ENCODE measurements at regions not wholly inside any gene's neighbourhood (a gene's known extent, or its start where the extent isn't known, plus 50 kb on each side); places are given as distances from the start of the nearest gene placed in this dataset.

GRCh38 chr2:890791-891190 lies 59.9 kb upstream of the SNTG2 start:
- Histone ChIP-seq H2BK5ac (ENCODE audit: low read length) (no peak overlapping the region), H3K4me2 (ENCODE audit: low read length) (no peak overlapping the region), H2AK5ac (ENCODE audit: low read length) (no peak overlapping the region), H3K79me2 (ENCODE audit: control insufficient read depth, insufficient read depth, low read length) (no peaks in the 10 kb centered on the region), H4K8ac (ENCODE audit: low read depth, low read length) (no peak overlapping the region), H3K36me3 (ENCODE audit: control insufficient read depth, insufficient read depth, low read length) (no peaks in the 10 kb centered on the region), H4K5ac (ENCODE audit: low read length) (no peak overlapping the region), H3K23ac (ENCODE audit: low read length) (no peak overlapping the region), H3K27me3 (ENCODE audit: insufficient read depth, low read length, poor library complexity) (no peaks in the 10 kb centered on the region), H3K9ac (ENCODE audit: low read length) (no peak overlapping the region), H3K79me1 (ENCODE audit: low read length) (no peaks in the 10 kb centered on the region), H3K18ac (ENCODE audit: low read length) (no peak overlapping the region), H3K27ac (ENCODE audit: low read depth, low read length) (no peak overlapping the region), H3K4me1 (ENCODE audit: control insufficient read depth, low read depth, low read length) (no peaks in the 10 kb centered on the region), H3K4me3 (ENCODE audit: low read length) (no peak overlapping the region), H3K4ac (ENCODE audit: low read depth, low read length) (no peak overlapping the region), H2BK15ac (replicated peaks; ENCODE audit: low read depth) (no peak overlapping the region), H3K56ac (ENCODE audit: low read length) (no peak overlapping the region), H2BK120ac (ENCODE audit: low read depth, low read length) (no peak overlapping the region)
- no peak for DNase-seq
- no CpG with 5 or more reads among the region's 6 CpGs for WGBS (ENCODE audit: extremely low coverage, insufficient coverage, low lambda C conversion rate)

- no CpG with 5 or more reads among the region's 8 CpGs for whole genome bisulfite sequencing (ENCODE audit: extremely low coverage, insufficient coverage, low lambda C conversion rate)
- H4K8ac ChIP-seq (ENCODE audit: low read depth, low read length) = no peak overlapping the region
These were observed 60.4 kb upstream of the SNTG2 start for GRCh38 chr2:890214-890613.

GRCh38 chr2:888906-889566 lies 61.6 kb upstream of the SNTG2 start:
- H3K4ac ChIP-seq (ENCODE audit: low read depth, low read length) = no peak overlapping the region
- H3K56ac ChIP-seq (ENCODE audit: low read length) = no peak overlapping the region
- no peak overlapping the region for H3K27ac ChIP-seq (ENCODE audit: low read depth, low read length)
- no peak overlapping the region for H2BK15ac ChIP-seq (replicated peaks; ENCODE audit: low read depth)
- no peaks in the 10 kb centered on the region for H3K36me3 ChIP-seq (ENCODE audit: control insufficient read depth, insufficient read depth, low read length)
- no peak overlapping the region for H3K23ac ChIP-seq (ENCODE audit: low read length)
- H3K4me3 ChIP-seq (ENCODE audit: low read length) = no peak overlapping the region
- H3K27me3 ChIP-seq (ENCODE audit: insufficient read depth, low read length, poor library complexity) = no peaks in the 10 kb centered on the region
- no peak overlapping the region for H2BK120ac ChIP-seq (ENCODE audit: low read depth, low read length)
- no peak overlapping the region for H4K8ac ChIP-seq (ENCODE audit: low read depth, low read length)
- no peak overlapping the region for H2AK5ac ChIP-seq (ENCODE audit: low read length)
- H3K4me2 ChIP-seq (ENCODE audit: low read length) = no peak overlapping the region
- H3K79me1 ChIP-seq (ENCODE audit: low read length) = no peaks in the 10 kb centered on the region
- H3K18ac ChIP-seq (ENCODE audit: low read length) = no peak overlapping the region
- no peak overlapping the region for H4K5ac ChIP-seq (ENCODE audit: low read length)
- no CpG with 5 or more reads among the region's 14 CpGs for WGBS (ENCODE audit: extremely low coverage, insufficient coverage, low lambda C conversion rate)
- H2BK5ac ChIP-seq (ENCODE audit: low read length) = no peak overlapping the region
- no peak for DNase-seq
- H3K4me1 ChIP-seq (ENCODE audit: control insufficient read depth, low read depth, low read length) = no peaks in the 10 kb centered on the region
- no peak overlapping the region for H3K9ac ChIP-seq (ENCODE audit: low read length)
- no peaks in the 10 kb centered on the region for H3K79me2 ChIP-seq (ENCODE audit: control insufficient read depth, insufficient read depth, low read length)

More at GRCh38 chr2:890214-890613, 60.4 kb upstream of the SNTG2 start:
- H3K79me1 ChIP-seq (ENCODE audit: low read length) = no peaks in the 10 kb centered on the region
- no peak overlapping the region for H2BK5ac ChIP-seq (ENCODE audit: low read length)
- H2AK5ac ChIP-seq (ENCODE audit: low read length) = no peak overlapping the region
- no peaks in the 10 kb centered on the region for H3K4me1 ChIP-seq (ENCODE audit: control insufficient read depth, low read depth, low read length)
- DNase-seq = no peak
- H3K18ac ChIP-seq (ENCODE audit: low read length) = no peak overlapping the region
- no peak overlapping the region for H3K4me2 ChIP-seq (ENCODE audit: low read length)
- H3K56ac ChIP-seq (ENCODE audit: low read length) = no peak overlapping the region
- H3K27me3 ChIP-seq (ENCODE audit: insufficient read depth, low read length, poor library complexity) = no peaks in the 10 kb centered on the region
- no peaks in the 10 kb centered on the region for H3K79me2 ChIP-seq (ENCODE audit: control insufficient read depth, insufficient read depth, low read length)
- no peak overlapping the region for H3K4ac ChIP-seq (ENCODE audit: low read depth, low read length)
- H2BK120ac ChIP-seq (ENCODE audit: low read depth, low read length) = no peak overlapping the region
- H3K4me3 ChIP-seq (ENCODE audit: low read length) = no peak overlapping the region
- H3K27ac ChIP-seq (ENCODE audit: low read depth, low read length) = no peak overlapping the region
- H3K23ac ChIP-seq (ENCODE audit: low read length) = no peak overlapping the region
- H3K36me3 ChIP-seq (ENCODE audit: control insufficient read depth, insufficient read depth, low read length) = no peaks in the 10 kb centered on the region
- H2BK15ac ChIP-seq (replicated peaks; ENCODE audit: low read depth) = no peak overlapping the region
- no peak overlapping the region for H4K5ac ChIP-seq (ENCODE audit: low read length)
- H3K9ac ChIP-seq (ENCODE audit: low read length) = no peak overlapping the region

GRCh38 chr2:888211-888801 lies 62.3 kb upstream of the SNTG2 start:
- Histone ChIP-seq H3K36me3 (ENCODE audit: control insufficient read depth, insufficient read depth, low read length) (no peaks in the 10 kb centered on the region), H3K79me2 (ENCODE audit: control insufficient read depth, insufficient read depth, low read length) (no peaks in the 10 kb centered on the region), H3K27me3 (ENCODE audit: insufficient read depth, low read length, poor library complexity) (no peaks in the 10 kb centered on the region), H2BK120ac (ENCODE audit: low read depth, low read length) (no peak overlapping the region), H3K79me1 (ENCODE audit: low read length) (no peaks in the 10 kb centered on the region), H3K27ac (ENCODE audit: low read depth, low read length) (no peak overlapping the region), H3K4me2 (ENCODE audit: low read length) (no peak overlapping the region), H2BK15ac (replicated peaks; ENCODE audit: low read depth) (no peak overlapping the region), H3K4me1 (ENCODE audit: control insufficient read depth, low read depth, low read length) (no peaks in the 10 kb centered on the region), H4K8ac (ENCODE audit: low read depth, low read length) (no peak overlapping the region), H4K5ac (ENCODE audit: low read length) (no peak overlapping the region), H3K56ac (ENCODE audit: low read length) (no peak overlapping the region), H2BK5ac (ENCODE audit: low read length) (no peak overlapping the region), H3K4ac (ENCODE audit: low read depth, low read length) (no peak overlapping the region), H3K18ac (ENCODE audit: low read length) (no peak overlapping the region), H3K9ac (ENCODE audit: low read length) (no peak overlapping the region), H3K23ac (ENCODE audit: low read length) (no peak overlapping the region), H2AK5ac (ENCODE audit: low read length) (no peak overlapping the region), H3K4me3 (ENCODE audit: low read length) (no peak overlapping the region)
- no peak for DNase-seq
- no CpG with 5 or more reads among the region's 13 CpGs for WGBS (ENCODE audit: extremely low coverage, insufficient coverage, low lambda C conversion rate)

GRCh38 chr2:887639-888038 lies 63.0 kb upstream of the SNTG2 start:
- no peak overlapping the region for H2AK5ac ChIP-seq (ENCODE audit: low read length)

More at GRCh38 chr2:887639-888038, 63.0 kb upstream of the SNTG2 start:
- H3K18ac ChIP-seq (ENCODE audit: low read length) = no peak overlapping the region
- no peak overlapping the region for H4K5ac ChIP-seq (ENCODE audit: low read length)
- H3K79me1 ChIP-seq (ENCODE audit: low read length) = no peaks in the 10 kb centered on the region
- no peak overlapping the region for H3K9ac ChIP-seq (ENCODE audit: low read length)
- no peak overlapping the region for H4K8ac ChIP-seq (ENCODE audit: low read depth, low read length)
- H3K56ac ChIP-seq (ENCODE audit: low read length) = no peak overlapping the region
- H3K36me3 ChIP-seq (ENCODE audit: control insufficient read depth, insufficient read depth, low read length) = no peaks in the 10 kb centered on the region
- H3K23ac ChIP-seq (ENCODE audit: low read length) = no peak overlapping the region
- H3K4me2 ChIP-seq (ENCODE audit: low read length) = no peak overlapping the region
- WGBS (ENCODE audit: extremely low coverage, insufficient coverage, low lambda C conversion rate) = no CpG with 5 or more reads among the region's 6 CpGs
- H3K27me3 ChIP-seq (ENCODE audit: insufficient read depth, low read length, poor library complexity) = no peaks in the 10 kb centered on the region
- no peak overlapping the region for H2BK120ac ChIP-seq (ENCODE audit: low read depth, low read length)
- H3K27ac ChIP-seq (ENCODE audit: low read depth, low read length) = no peak overlapping the region
- no peak overlapping the region for H3K4me3 ChIP-seq (ENCODE audit: low read length)
- H3K4me1 ChIP-seq (ENCODE audit: control insufficient read depth, low read depth, low read length) = no peaks in the 10 kb centered on the region
- H2BK15ac ChIP-seq (replicated peaks; ENCODE audit: low read depth) = no peak overlapping the region
- no peak for DNase-seq
- no peaks in the 10 kb centered on the region for H3K79me2 ChIP-seq (ENCODE audit: control insufficient read depth, insufficient read depth, low read length)
- no peak overlapping the region for H3K4ac ChIP-seq (ENCODE audit: low read depth, low read length)
- no peak overlapping the region for H2BK5ac ChIP-seq (ENCODE audit: low read length)
